Iris pigment epithelial cell (primary cell): ENCODE measurements at regions not wholly inside any gene's neighbourhood (a gene's known extent, or its start where the extent isn't known, plus 50 kb on each side); places are given as distances from the start of the nearest gene placed in this dataset.
"Not testable (repeated sequence)": the region's sequence is repeated elsewhere in the genome, so short reads cannot be mapped to it uniquely, and the experiment has no call there.

Experiments
- DNase-seq: peaks from one replicate; pipeline ENCODE4 v3.0.0-alpha.2; 2011; ENCODE audit warnings: low read depth

- DNase-seq, result no peak
These were observed 286.9 kb upstream of the FGF16 start for GRCh38 chrX:77160301-77160700.

GRCh38 chrX:77162777-77163176, 284.4 kb upstream of the FGF16 start:
- DNase-seq, result no peak

- no peak for DNase-seq
These were observed 279.2 kb upstream of the FGF16 start for GRCh38 chrX:77167993-77168392.

- no peak for DNase-seq
These were observed 272.3 kb upstream of the FGF16 start for GRCh38 chrX:77174680-77175519.

GRCh38 chrX:77200663-77201062, 246.5 kb upstream of the FGF16 start:
- no peak for DNase-seq

GRCh38 chrX:77223046-77223445, 224.1 kb upstream of the FGF16 start:
- DNase-seq, result no peak

- no peak for DNase-seq
These were observed 182.7 kb upstream of the FGF16 start for GRCh38 chrX:77264490-77264889.

GRCh38 chrX:77275392-77275791, 171.8 kb upstream of the FGF16 start:
- no peak for DNase-seq

GRCh38 chrX:77276742-77277141, 170.4 kb upstream of the FGF16 start:
- DNase-seq, result no peak

GRCh38 chrX:77277911-77278310, 169.3 kb upstream of the FGF16 start:
- DNase-seq, result no peak

GRCh38 chrX:77279373-77279772, 167.8 kb upstream of the FGF16 start:
- DNase-seq, result not testable (repeated sequence)

- no peak for DNase-seq
These were observed 153.7 kb upstream of the FGF16 start for GRCh38 chrX:77293331-77293995.

- no peak for DNase-seq
These were observed 148.9 kb upstream of the FGF16 start for GRCh38 chrX:77298296-77298695.

- DNase-seq, result no peak
These were observed 148.4 kb upstream of the FGF16 start for GRCh38 chrX:77298790-77299189.

- DNase-seq, result no peak
These were observed 147.6 kb upstream of the FGF16 start for GRCh38 chrX:77299549-77299948.

GRCh38 chrX:77342004-77342403, 105.2 kb upstream of the FGF16 start:
- no peak for DNase-seq

GRCh38 chrX:77346859-77347258, 100.3 kb upstream of the FGF16 start:
- no peak for DNase-seq

GRCh38 chrX:77347572-77347971, 99.6 kb upstream of the FGF16 start:
- no peak for DNase-seq

GRCh38 chrX:77389891-77390290, 57.3 kb upstream of the FGF16 start:
- DNase-seq, result no peak

GRCh38 chrX:77390365-77390764, 56.8 kb upstream of the FGF16 start:
- DNase-seq, result not testable (repeated sequence)

- DNase-seq, result no peak
These were observed 50.4 kb upstream of the FGF16 start for GRCh38 chrX:77396781-77397180.
